HEK293 (cell line): ENCODE measurements at regions not wholly inside any gene's neighbourhood (a gene's known extent, or its start where the extent isn't known, plus 50 kb on each side); places are given as distances from the start of the nearest gene placed in this dataset.

ENCODE experiments used
- CTCF ChIA-PET: fragments of 350-600 bp; formaldehyde crosslinking; extraction: SDS; loops from one replicate; lab custom pipeline; 2021; ENCODE audit warnings: antibody characterized with exemption; lab: Yijun Ruan, JAX
- POLR2A ChIA-PET: fragments of 300-600 bp; formaldehyde crosslinking; extraction: SDS; loops from one replicate; lab custom pipeline; 2020; ENCODE audit warnings: antibody characterized with exemption, inconsistent platforms; lab: Yijun Ruan, JAX
- H3K27ac ChIP-seq: fragments of 200-500 bp; sonication (Bioruptor generic); 2 replicates; pipeline ENCODE4 v1.5.1; 2014; ENCODE audit warnings: low read depth, low read length, control low read depth, inconsistent platforms; ENCODE audit errors: extremely low read depth
- H3K36me3 ChIP-seq, 2 experiments: fragments of 200-500 bp in 1 of 2; sonication (Bioruptor generic) in 1 of 2; 1 replicate in 1 of 2; 2 replicates in 1 of 2; pipeline ENCODE4 v1.5.1; 2014 to 2017; ENCODE audit warnings: inconsistent platforms in 2 of 2, low read length in 2 of 2; ENCODE audit not compliant: control insufficient read depth in 2 of 2, insufficient read depth in 1 of 2
- H3K4me1 ChIP-seq: fragments of 200-500 bp; sonication (Bioruptor generic); 2 replicates; pipeline ENCODE4 v1.5.1; 2014; ENCODE audit warnings: mild to moderate bottlenecking, low read length, inconsistent platforms; ENCODE audit not compliant: control insufficient read depth, insufficient read depth
- H3K4me3 ChIP-seq: 2 replicates; pipeline ENCODE4 v1.5.1; 2011; ENCODE audit warnings: low read depth, mild to moderate bottlenecking, control low read depth, low read length, moderate library complexity
- H3K9me3 ChIP-seq: fragments of 200-500 bp; sonication (Bioruptor generic); 2 replicates; pipeline ENCODE4 v1.5.1; 2014; ENCODE audit warnings: low read depth, low read length, inconsistent platforms; ENCODE audit not compliant: control insufficient read depth, insufficient read depth
- FEZF1 ChIP-seq: fragments of 450-650 bp; formaldehyde crosslinking; IDR thresholded peaks from 2 replicates; pipeline ENCODE4 v1.5.1; 2016; ENCODE audit warnings: missing biosample characterization, missing genetic modification characterization
- GLIS1 ChIP-seq: fragments of 450-650 bp; formaldehyde crosslinking; IDR thresholded peaks from 2 replicates; pipeline ENCODE4 v1.5.1; 2016; ENCODE audit warnings: missing biosample characterization, missing genetic modification characterization
- PRDM1 ChIP-seq: fragments of 450-650 bp; formaldehyde crosslinking; IDR thresholded peaks from 2 replicates; pipeline ENCODE4; 2016; ENCODE audit warnings: missing biosample characterization, missing genetic modification characterization
- TCF7L2 ChIP-seq: IDR thresholded peaks from 2 replicates; pipeline ENCODE4 v1.6.1; 2011; ENCODE audit warnings: low read depth, mild to moderate bottlenecking, inconsistent platforms, low read length, moderate library complexity, borderline replicate concordance
- YY1 ChIP-seq: fragments of 450-650 bp; formaldehyde crosslinking; IDR thresholded peaks from 2 replicates; pipeline ENCODE4 v1.5.1; 2018; ENCODE audit warnings: missing biosample characterization, missing genetic modification characterization
- ZBTB7A ChIP-seq: fragments of 450-650 bp; formaldehyde crosslinking; IDR thresholded peaks from 2 replicates; pipeline ENCODE4 v1.5.1; 2016; ENCODE audit warnings: low read depth, missing biosample characterization, missing genetic modification characterization
- ZFHX2 ChIP-seq: fragments of 450-650 bp; formaldehyde crosslinking; conservative IDR thresholded peaks from 2 replicates; pipeline ENCODE4 v1.5.1; 2016; ENCODE audit warnings: missing biosample characterization, missing genetic modification characterization
- ZNF146 ChIP-seq: fragments of 450-650 bp; formaldehyde crosslinking; IDR thresholded peaks from 2 replicates; pipeline ENCODE4 v1.5.1; 2016; ENCODE audit warnings: missing biosample characterization, missing genetic modification characterization
- ZNF184 ChIP-seq: fragments of 450-650 bp; IDR thresholded peaks from 2 replicates; pipeline ENCODE4 v1.5.1; 2018; ENCODE audit warnings: missing biosample characterization, mild to moderate bottlenecking, missing genetic modification characterization
- ZNF239 ChIP-seq: fragments of 450-650 bp; formaldehyde crosslinking; IDR thresholded peaks from 2 replicates; pipeline ENCODE4 v1.5.1; 2016; ENCODE audit warnings: missing biosample characterization, missing genetic modification characterization
- ZNF248 ChIP-seq: fragments of 450-650 bp; formaldehyde crosslinking; IDR thresholded peaks from 2 replicates; pipeline ENCODE4 v1.5.1; 2017; ENCODE audit warnings: missing biosample characterization, missing genetic modification characterization
- ZNF366 ChIP-seq: fragments of 450-650 bp; formaldehyde crosslinking; conservative IDR thresholded peaks from 2 replicates; pipeline ENCODE4 v1.5.1; 2016; ENCODE audit warnings: missing biosample characterization, missing genetic modification characterization
- ZNF416 ChIP-seq: fragments of 450-650 bp; formaldehyde crosslinking; IDR thresholded peaks from 2 replicates; pipeline ENCODE4 v1.5.1; 2016; ENCODE audit warnings: missing biosample characterization, missing genetic modification characterization
- ZNF560 ChIP-seq: fragments of 450-650 bp; formaldehyde crosslinking; IDR thresholded peaks from 2 replicates; pipeline ENCODE4 v1.5.1; 2017; ENCODE audit warnings: missing biosample characterization, missing genetic modification characterization, borderline replicate concordance
- ZNF664 ChIP-seq: fragments of 450-650 bp; formaldehyde crosslinking; IDR thresholded peaks from 2 replicates; pipeline ENCODE4 v1.5.1; 2016; ENCODE audit warnings: missing biosample characterization, missing genetic modification characterization
- ZNF76 ChIP-seq: fragments of 450-650 bp; formaldehyde crosslinking; IDR thresholded peaks from 2 replicates; pipeline ENCODE4; 2016; ENCODE audit warnings: low read depth, missing biosample characterization, missing genetic modification characterization, borderline replicate concordance
- ZNF768 ChIP-seq: fragments of 450-650 bp; formaldehyde crosslinking; IDR thresholded peaks from 2 replicates; pipeline ENCODE4 v1.5.1; 2018; ENCODE audit warnings: missing biosample characterization, mild to moderate bottlenecking, missing genetic modification characterization
- ZNF792 ChIP-seq: fragments of 450-650 bp; formaldehyde crosslinking; IDR thresholded peaks from 2 replicates; pipeline ENCODE4 v1.5.1; 2016; ENCODE audit warnings: missing biosample characterization, missing genetic modification characterization
- ZSCAN16 ChIP-seq: fragments of 450-650 bp; formaldehyde crosslinking; IDR thresholded peaks from 2 replicates; pipeline ENCODE4 v1.5.1; 2016; ENCODE audit warnings: missing biosample characterization, missing genetic modification characterization
- TF ChIP-seq, protein P1 (sequence below): fragments of 450-650 bp; formaldehyde crosslinking; IDR thresholded peaks from 2 replicates; pipeline ENCODE4 v1.5.1; 2016; ENCODE audit warnings: missing biosample characterization, missing genetic modification characterization
- TF ChIP-seq, protein P2 (sequence below): fragments of 450-650 bp; formaldehyde crosslinking; IDR thresholded peaks from 2 replicates; pipeline ENCODE4 v1.5.1; 2017; ENCODE audit warnings: missing biosample characterization, mild to moderate bottlenecking, missing genetic modification characterization, moderate library complexity
- TF ChIP-seq, protein P3 (sequence below): fragments of 450-650 bp; formaldehyde crosslinking; IDR thresholded peaks from 2 replicates; pipeline ENCODE4 v1.5.1; 2017; ENCODE audit warnings: missing biosample characterization, missing genetic modification characterization
- TF ChIP-seq, protein P4 (sequence below): fragments of 450-650 bp; formaldehyde crosslinking; IDR thresholded peaks from 2 replicates; pipeline ENCODE4 v1.5.1; 2016; ENCODE audit warnings: missing biosample characterization, missing genetic modification characterization
- TF ChIP-seq, protein P5 (sequence below): fragments of 450-650 bp; formaldehyde crosslinking; IDR thresholded peaks from 2 replicates; pipeline ENCODE4; 2016; ENCODE audit warnings: missing biosample characterization, missing genetic modification characterization

DNA sequence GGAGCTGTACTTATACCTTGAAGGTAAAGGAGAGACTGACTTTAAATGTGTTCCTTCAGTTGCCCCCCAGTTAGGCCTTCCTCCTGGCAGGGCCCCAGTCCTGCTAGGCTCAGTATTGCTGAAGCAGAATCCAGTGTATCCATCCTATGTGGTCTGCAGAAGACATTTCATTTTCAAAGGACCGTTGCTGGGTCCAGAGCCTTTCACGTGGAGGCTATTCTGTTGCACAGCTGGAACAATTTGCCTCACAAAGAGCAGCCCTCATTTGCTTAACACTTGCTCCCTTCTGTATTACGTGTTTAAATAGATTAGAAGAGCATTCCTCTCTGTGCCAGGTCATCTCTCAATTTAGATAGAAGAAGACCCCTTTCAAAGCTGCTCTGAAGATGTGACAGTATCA, 78.9 kb upstream of the CFAP20DC start:
- TF ChIP-seq ZNF248 (tag by site-specific recombination) (no peak), ZNF366 (tag by site-specific recombination) (no peak), YY1 (tag by site-specific recombination) (no peak), ZNF792 (tag by site-specific recombination) (no peak), ZNF146 (tag by site-specific recombination) (no peak), ZSCAN16 (tag by site-specific recombination) (no peak), ZNF184 (tag by site-specific recombination) (no peak)
- TF ChIP-seq, protein P1, sequence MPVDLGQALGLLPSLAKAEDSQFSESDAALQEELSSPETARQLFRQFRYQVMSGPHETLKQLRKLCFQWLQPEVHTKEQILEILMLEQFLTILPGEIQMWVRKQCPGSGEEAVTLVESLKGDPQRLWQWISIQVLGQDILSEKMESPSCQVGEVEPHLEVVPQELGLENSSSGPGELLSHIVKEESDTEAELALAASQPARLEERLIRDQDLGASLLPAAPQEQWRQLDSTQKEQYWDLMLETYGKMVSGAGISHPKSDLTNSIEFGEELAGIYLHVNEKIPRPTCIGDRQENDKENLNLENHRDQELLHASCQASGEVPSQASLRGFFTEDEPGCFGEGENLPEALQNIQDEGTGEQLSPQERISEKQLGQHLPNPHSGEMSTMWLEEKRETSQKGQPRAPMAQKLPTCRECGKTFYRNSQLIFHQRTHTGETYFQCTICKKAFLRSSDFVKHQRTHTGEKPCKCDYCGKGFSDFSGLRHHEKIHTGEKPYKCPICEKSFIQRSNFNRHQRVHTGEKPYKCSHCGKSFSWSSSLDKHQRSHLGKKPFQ (tag by site-specific recombination), result no peak
- ChIA-PET CTCF (no interaction called here), POLR2A (no interaction called here)
- H3K4me1 ChIP-seq, result peaks cover 2% of the 10 kb centered on the region; the same call in 1 of the 2 replicates
- no peaks in the 10 kb centered on the region for H3K9me3 ChIP-seq
- no peak overlapping the region for H3K27ac ChIP-seq
- no peaks in the 10 kb centered on the region for H3K36me3 ChIP-seq
- no peak overlapping the region for H3K4me3 ChIP-seq

DNA sequence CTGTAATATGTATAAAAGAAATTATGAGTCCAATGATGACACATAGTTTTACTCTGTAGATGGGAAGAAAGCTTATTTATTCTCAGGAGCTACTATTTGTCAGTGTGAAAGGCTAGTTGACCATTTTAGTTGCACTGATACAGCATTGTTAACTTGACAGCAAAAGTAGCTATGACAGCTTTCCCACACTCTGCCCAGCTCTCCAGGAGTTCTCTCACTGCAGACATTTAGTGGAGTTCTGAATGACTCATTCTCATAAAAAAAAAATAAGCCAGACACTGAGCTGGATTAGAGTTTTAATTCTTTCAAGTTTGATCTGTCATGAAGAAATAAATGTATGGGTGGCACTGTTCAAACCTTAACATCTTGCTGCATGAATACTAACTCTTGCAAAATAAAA, 77.2 kb upstream of the CFAP20DC start:
- no peak overlapping the region for H3K4me3 ChIP-seq
- H3K4me1 ChIP-seq, result peaks cover 2% of the 10 kb centered on the region; the same call in 1 of the 2 replicates
- no peak for TF ChIP-seq TCF7L2
- TF ChIP-seq GLIS1, result peak; percentile 26; the same call in 1 of the 2 replicates
- peak; percentile 11; the same call in 1 of the 2 replicates for TF ChIP-seq ZNF664 (tag by site-specific recombination)
- peak; percentile 47; the same call in 1 of the 2 replicates for TF ChIP-seq FEZF1 (tag by site-specific recombination)
- TF ChIP-seq ZNF560 (tag by site-specific recombination), result no peak
- TF ChIP-seq ZNF76 (tag by site-specific recombination), result no peak
- 0 out of 2 replicates have a peak, but pooled peaks have one; percentile 9 for TF ChIP-seq PRDM1 (tag by site-specific recombination)
- ChIA-PET POLR2A (no interaction called here), CTCF (interaction anchor here (0.6 kb wide), 1 partner anchor 317 kb away, joined by 3 read pairs; no protein-coding TSS in a partner anchor)
- H3K27ac ChIP-seq, result no peak overlapping the region
- no peaks in the 10 kb centered on the region for H3K36me3 ChIP-seq
- no peaks in the 10 kb centered on the region for H3K9me3 ChIP-seq

DNA sequence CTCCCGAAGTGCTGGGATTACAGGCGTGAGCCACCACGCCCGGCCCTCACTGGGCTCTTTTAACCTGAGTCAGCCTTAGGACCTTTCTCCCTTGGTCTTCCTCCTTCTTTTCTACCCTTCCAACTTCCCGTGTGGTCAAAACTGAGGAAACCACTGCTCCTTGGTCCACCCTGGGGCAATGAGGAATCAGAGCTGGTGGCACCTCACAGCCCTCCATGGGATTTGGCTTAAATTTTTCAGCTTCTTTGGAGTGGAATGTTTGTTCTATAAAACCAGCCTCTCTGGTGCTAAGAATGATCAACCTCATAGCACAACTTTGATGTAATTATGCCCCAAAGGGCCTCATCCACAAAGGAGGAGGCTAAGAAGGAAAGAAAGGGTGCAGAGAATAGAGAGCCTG, 76.6 kb upstream of the CFAP20DC start:
- ChIA-PET POLR2A (no interaction called here), CTCF (interaction anchor here (0.6 kb wide), 1 partner anchor 318 kb away, joined by 3 read pairs; no protein-coding TSS in a partner anchor)
- H3K9me3 ChIP-seq, result no peaks in the 10 kb centered on the region
- no peak overlapping the region for H3K27ac ChIP-seq
- no peak overlapping the region for H3K4me3 ChIP-seq
- H3K36me3 ChIP-seq, result no peaks in the 10 kb centered on the region
- peaks cover 2% of the 10 kb centered on the region; the same call in 1 of the 2 replicates for H3K4me1 ChIP-seq
- TF ChIP-seq ZNF768 (tag by site-specific recombination) (no peak), ZFHX2 (tag by site-specific recombination) (no peak), ZBTB7A (tag by site-specific recombination) (no peak), ZNF416 (no peak), ZNF239 (tag by site-specific recombination) (no peak)
- TF ChIP-seq, protein P2, sequence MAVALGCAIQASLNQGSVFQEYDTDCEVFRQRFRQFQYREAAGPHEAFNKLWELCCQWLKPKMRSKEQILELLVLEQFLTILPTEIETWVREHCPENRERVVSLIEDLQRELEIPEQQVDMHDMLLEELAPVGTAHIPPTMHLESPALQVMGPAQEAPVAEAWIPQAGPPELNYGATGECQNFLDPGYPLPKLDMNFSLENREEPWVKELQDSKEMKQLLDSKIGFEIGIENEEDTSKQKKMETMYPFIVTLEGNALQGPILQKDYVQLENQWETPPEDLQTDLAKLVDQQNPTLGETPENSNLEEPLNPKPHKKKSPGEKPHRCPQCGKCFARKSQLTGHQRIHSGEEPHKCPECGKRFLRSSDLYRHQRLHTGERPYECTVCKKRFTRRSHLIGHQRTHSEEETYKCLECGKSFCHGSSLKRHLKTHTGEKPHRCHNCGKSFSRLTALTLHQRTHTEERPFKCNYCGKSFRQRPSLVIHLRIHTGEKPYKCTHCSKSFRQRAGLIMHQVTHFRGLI (tag by site-specific recombination), result no peak
- TF ChIP-seq, protein P3, sequence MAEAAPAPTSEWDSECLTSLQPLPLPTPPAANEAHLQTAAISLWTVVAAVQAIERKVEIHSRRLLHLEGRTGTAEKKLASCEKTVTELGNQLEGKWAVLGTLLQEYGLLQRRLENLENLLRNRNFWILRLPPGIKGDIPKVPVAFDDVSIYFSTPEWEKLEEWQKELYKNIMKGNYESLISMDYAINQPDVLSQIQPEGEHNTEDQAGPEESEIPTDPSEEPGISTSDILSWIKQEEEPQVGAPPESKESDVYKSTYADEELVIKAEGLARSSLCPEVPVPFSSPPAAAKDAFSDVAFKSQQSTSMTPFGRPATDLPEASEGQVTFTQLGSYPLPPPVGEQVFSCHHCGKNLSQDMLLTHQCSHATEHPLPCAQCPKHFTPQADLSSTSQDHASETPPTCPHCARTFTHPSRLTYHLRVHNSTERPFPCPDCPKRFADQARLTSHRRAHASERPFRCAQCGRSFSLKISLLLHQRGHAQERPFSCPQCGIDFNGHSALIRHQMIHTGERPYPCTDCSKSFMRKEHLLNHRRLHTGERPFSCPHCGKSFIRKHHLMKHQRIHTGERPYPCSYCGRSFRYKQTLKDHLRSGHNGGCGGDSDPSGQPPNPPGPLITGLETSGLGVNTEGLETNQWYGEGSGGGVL (tag by site-specific recombination), result no peak
- TF ChIP-seq, protein P4, sequence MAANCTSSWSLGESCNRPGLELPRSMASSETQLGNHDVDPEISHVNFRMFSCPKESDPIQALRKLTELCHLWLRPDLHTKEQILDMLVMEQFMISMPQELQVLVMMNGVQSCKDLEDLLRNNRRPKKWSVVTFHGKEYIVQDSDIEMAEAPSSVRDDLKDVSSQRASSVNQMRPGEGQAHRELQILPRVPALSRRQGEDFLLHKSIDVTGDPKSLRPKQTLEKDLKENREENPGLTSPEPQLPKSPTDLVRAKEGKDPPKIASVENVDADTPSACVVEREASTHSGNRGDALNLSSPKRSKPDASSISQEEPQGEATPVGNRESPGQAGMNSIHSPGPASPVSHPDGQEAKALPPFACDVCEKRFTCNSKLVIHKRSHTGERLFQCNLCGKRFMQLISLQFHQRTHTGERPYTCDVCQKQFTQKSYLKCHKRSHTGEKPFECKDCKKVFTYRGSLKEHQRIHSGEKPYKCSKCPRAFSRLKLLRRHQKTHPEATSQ (tag by site-specific recombination), result no peak
- TF ChIP-seq, protein P5, sequence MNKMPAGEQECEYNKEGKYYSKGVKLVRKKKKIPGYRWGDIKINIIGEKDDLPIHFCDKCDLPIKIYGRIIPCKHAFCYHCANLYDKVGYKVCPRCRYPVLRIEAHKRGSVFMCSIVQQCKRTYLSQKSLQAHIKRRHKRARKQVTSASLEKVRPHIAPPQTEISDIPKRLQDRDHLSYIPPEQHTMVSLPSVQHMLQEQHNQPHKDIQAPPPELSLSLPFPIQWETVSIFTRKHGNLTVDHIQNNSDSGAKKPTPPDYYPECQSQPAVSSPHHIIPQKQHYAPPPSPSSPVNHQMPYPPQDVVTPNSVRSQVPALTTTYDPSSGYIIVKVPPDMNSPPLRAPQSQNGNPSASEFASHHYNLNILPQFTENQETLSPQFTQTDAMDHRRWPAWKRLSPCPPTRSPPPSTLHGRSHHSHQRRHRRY (tag by site-specific recombination), result no peak
